ENCODE measurements at regions not wholly inside any gene's neighbourhood (a gene's known extent, or its start where the extent isn't known, plus 50 kb on each side); places are given as distances from the start of the nearest gene placed in this dataset.

DNA sequence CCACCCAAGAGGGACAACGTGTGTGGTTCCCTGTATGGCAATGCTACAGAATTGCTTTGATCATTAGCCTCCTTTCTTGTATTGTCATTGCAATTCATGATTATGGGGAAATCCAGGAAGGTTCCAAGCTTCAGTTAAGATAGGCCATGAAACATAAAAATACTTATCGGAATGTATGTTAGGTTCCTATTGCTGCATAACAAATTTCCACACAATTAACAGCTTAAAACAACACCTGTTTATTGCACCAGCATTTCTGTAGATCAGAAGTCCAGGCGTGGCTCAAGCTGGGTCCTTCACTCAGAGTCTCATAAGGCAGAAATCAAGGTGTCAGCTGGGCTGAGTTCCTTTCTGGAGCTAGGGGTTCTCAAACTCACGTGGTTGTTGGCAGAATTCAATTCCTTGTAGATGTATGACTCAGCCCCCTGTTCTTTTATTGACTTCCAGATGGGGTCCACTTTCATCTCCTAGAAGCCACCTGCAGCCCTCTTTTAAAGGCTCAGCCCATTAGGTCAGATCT is 365.6 kb upstream of the TMPO start:
- 35% methylated on average over 4 of the region's 4 CpGs for WGBS (ENCODE audit: insufficient coverage, insufficient replicate concordance, low lambda C conversion rate, missing lambda C conversion rate)
- Histone ChIP-seq H3K36me3 (ENCODE audit: control insufficient read depth in 2 of 2, insufficient read depth in 2 of 2, low read length in 1 of 2) (no peaks in the 10 kb centered on the region), H3K4me2 (ENCODE audit: control insufficient read depth, insufficient read depth) (no peak overlapping the region), H3K4me3 (no peak overlapping the region), H3K9ac (ENCODE audit: control insufficient read depth, insufficient read depth, low read length) (no peak overlapping the region), H4K20me1 (ENCODE audit: control insufficient read depth, insufficient read depth) (no peaks in the 10 kb centered on the region), H3K4me1 (ENCODE audit: control insufficient read depth, insufficient read depth, low read length) (no peaks in the 10 kb centered on the region), H2AFZ (ENCODE audit: control insufficient read depth, low read depth, low read length) (no peak overlapping the region), H3K27me3 (replicated peaks in 1 of 2; ENCODE audit: control insufficient read depth in 2 of 2, insufficient read depth in 2 of 2, low read length in 1 of 2) (no peaks in the 10 kb centered on the region; a peak in 1 of 4 replicates), H3K79me2 (ENCODE audit: control insufficient read depth, insufficient read depth, low read length) (no peaks in the 10 kb centered on the region), H3K9me3 (replicated peaks; ENCODE audit: control insufficient read depth, insufficient read depth, low read length) (no peaks in the 10 kb centered on the region), H3K27ac (ENCODE audit: control insufficient read depth, insufficient read depth) (no peak overlapping the region)
- ChIA-PET CTCF (interaction anchor here (0.8 to 2.7 kb wide), 6 partner anchors 8 to 226 kb away, joined by 3 to 8 read pairs (median 4); no protein-coding TSS in a partner anchor), RAD21 (ENCODE audit: unreplicated experiment) (interaction anchor here (0.7 to 1.4 kb wide), 5 partner anchors 23 to 185 kb away, joined by 3 to 6 read pairs (median 3); no protein-coding TSS in a partner anchor), POLR2A (no interaction called here), SMC1A (ENCODE audit: uncharacterized antibody, unreplicated experiment) (interaction anchor here (0.9 to 3.3 kb wide), 10 partner anchors 8 to 202 kb away, joined by 3 to 13 read pairs (median 4); no protein-coding TSS in a partner anchor)
- in situ Hi-C loops (cut with MboI) (no loop called here), intact Hi-C loops (cut with micrococcal nuclease; ENCODE audit: unreplicated experiment) (loop anchor here (1.0 to 2.0 kb wide), 2 partner anchors 125 to 183 kb away; no protein-coding TSS in a partner anchor)
- DNase-seq (ENCODE audit: low read depth, low spot score) (no peak), FAIRE-seq (no peak), ATAC-seq (peak; percentile 36)
- TF ChIP-seq RAD51 (IDR thresholded peaks at IDR 0.05): no peak
- TF ChIP-seq IRF4 (IDR thresholded peaks at IDR 0.05; ENCODE audit: low read depth, low read length): no peak
- TF ChIP-seq IKZF1 (conservative IDR thresholded peaks at IDR 0.05): 0 out of 2 replicates have a peak, but pooled peaks have one; percentile 3
- no peak for TF ChIP-seq TAF1 (IDR thresholded peaks at IDR 0.05; ENCODE audit: borderline replicate concordance, low read depth, low read length)
- TF ChIP-seq CHD2 (IDR thresholded peaks at IDR 0.05; ENCODE audit: borderline replicate concordance, low read depth, low read length): no peak
- no TSS peak for BruUV-seq (replicated peaks)

DNA sequence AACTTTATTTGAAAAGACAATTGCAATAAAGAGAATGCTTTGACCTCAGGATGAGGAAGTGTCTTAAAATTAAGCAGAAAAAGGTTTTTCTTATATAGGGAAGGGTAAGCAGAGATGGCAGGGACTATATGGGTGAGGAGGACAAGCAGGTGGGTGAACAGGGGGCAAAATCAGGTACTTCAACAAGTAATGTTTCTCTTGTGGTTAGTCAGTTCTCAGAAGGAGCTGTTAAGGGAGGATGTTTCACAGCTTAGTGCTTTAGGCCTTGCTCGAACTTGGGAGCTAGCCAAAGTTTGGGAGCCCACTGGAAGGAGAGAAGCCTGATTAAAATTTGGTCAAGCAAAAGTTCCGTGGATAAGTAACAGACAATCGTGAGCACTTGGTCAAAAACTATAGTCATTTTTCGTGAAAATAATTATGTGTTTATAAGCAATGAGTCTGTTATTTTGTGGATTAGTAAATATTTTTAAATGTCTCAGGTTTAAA is 364.2 kb upstream of the TMPO start:
- ATAC-seq: peak; percentile 13; the same call in 1 of the 3 replicates
- ChIA-PET SMC1A (ENCODE audit: uncharacterized antibody, unreplicated experiment) (interaction anchor here (0.9 to 3.3 kb wide), 4 partner anchors 9 to 201 kb away, joined by 3 to 13 read pairs (median 3); no protein-coding TSS in a partner anchor), CTCF (interaction anchor here (0.7 to 2.7 kb wide), 5 partner anchors 8 to 201 kb away, joined by 3 to 8 read pairs (median 3); no protein-coding TSS in a partner anchor), POLR2A (interaction anchor here (0.6 kb wide), 1 partner anchor 1583 kb away, joined by 5 read pairs; no protein-coding TSS in a partner anchor), RAD21 (ENCODE audit: unreplicated experiment) (interaction anchor here (0.8 to 1.0 kb wide), 2 partner anchors 61 to 76 kb away, joined by 3 to 5 read pairs; no protein-coding TSS in a partner anchor)
- Histone ChIP-seq H3K27me3 (replicated peaks in 1 of 2; ENCODE audit: control insufficient read depth in 2 of 2, insufficient read depth in 2 of 2, low read length in 1 of 2) (peaks cover 0 to 3% of the 10 kb centered on the region in 2 experiments; a peak in 1 of 4 replicates), H3K4me2 (ENCODE audit: control insufficient read depth, insufficient read depth) (no peak overlapping the region), H3K79me2 (ENCODE audit: control insufficient read depth, insufficient read depth, low read length) (no peaks in the 10 kb centered on the region), H3K4me3 (no peak overlapping the region), H3K27ac (ENCODE audit: control insufficient read depth, insufficient read depth) (no peak overlapping the region), H3K9me3 (replicated peaks; ENCODE audit: control insufficient read depth, insufficient read depth, low read length) (no peaks in the 10 kb centered on the region), H4K20me1 (ENCODE audit: control insufficient read depth, insufficient read depth) (no peaks in the 10 kb centered on the region), H2AFZ (ENCODE audit: control insufficient read depth, low read depth, low read length) (no peak overlapping the region), H3K4me1 (ENCODE audit: control insufficient read depth, insufficient read depth, low read length) (no peaks in the 10 kb centered on the region), H3K9ac (ENCODE audit: control insufficient read depth, insufficient read depth, low read length) (no peak overlapping the region), H3K36me3 (ENCODE audit: control insufficient read depth in 2 of 2, insufficient read depth in 2 of 2, low read length in 1 of 2) (no peaks in the 10 kb centered on the region)
- FAIRE-seq: no peak
- BruUV-seq (replicated peaks): no TSS peak
- intact Hi-C loops (cut with micrococcal nuclease; ENCODE audit: unreplicated experiment) (loop anchor here (2.0 kb wide), 1 partner anchor 182 kb away; no protein-coding TSS in a partner anchor), in situ Hi-C loops (cut with MboI) (no loop called here)
- 36% methylated on average over 4 of the region's 4 CpGs for WGBS (ENCODE audit: insufficient coverage, insufficient replicate concordance, low lambda C conversion rate, missing lambda C conversion rate)
- DNase-seq (ENCODE audit: low read depth, low spot score): no peak
- TF ChIP-seq ZBTB33 (IDR thresholded peaks at IDR 0.05) (no peak), RBBP5 (conservative IDR thresholded peaks at IDR 0.05) (no peak), NFYB (IDR thresholded peaks at IDR 0.05; ENCODE audit: insufficient read depth, low read depth, low read length) (no peak), HDAC6 (IDR thresholded peaks at IDR 0.05; ENCODE audit: unreplicated experiment) (no peak), CBX3 (IDR thresholded peaks at IDR 0.05; ENCODE audit: borderline replicate concordance, low read depth) (no peak)
- TF ChIP-seq, protein P1, sequence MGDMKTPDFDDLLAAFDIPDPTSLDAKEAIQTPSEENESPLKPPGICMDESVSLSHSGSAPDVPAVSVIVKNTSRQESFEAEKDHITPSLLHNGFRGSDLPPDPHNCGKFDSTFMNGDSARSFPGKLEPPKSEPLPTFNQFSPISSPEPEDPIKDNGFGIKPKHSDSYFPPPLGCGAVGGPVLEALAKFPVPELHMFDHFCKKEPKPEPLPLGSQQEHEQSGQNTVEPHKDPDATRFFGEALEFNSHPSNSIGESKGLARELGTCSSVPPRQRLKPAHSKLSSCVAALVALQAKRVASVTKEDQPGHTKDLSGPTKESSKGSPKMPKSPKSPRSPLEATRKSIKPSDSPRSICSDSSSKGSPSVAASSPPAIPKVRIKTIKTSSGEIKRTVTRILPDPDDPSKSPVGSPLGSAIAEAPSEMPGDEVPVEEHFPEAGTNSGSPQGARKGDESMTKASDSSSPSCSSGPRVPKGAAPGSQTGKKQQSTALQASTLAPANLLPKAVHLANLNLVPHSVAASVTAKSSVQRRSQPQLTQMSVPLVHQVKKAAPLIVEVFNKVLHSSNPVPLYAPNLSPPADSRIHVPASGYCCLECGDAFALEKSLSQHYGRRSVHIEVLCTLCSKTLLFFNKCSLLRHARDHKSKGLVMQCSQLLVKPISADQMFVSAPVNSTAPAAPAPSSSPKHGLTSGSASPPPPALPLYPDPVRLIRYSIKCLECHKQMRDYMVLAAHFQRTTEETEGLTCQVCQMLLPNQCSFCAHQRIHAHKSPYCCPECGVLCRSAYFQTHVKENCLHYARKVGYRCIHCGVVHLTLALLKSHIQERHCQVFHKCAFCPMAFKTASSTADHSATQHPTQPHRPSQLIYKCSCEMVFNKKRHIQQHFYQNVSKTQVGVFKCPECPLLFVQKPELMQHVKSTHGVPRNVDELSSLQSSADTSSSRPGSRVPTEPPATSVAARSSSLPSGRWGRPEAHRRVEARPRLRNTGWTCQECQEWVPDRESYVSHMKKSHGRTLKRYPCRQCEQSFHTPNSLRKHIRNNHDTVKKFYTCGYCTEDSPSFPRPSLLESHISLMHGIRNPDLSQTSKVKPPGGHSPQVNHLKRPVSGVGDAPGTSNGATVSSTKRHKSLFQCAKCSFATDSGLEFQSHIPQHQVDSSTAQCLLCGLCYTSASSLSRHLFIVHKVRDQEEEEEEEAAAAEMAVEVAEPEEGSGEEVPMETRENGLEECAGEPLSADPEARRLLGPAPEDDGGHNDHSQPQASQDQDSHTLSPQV (IDR thresholded peaks at IDR 0.05): no peak
